ENCODE measurements at regions not wholly inside any gene's neighbourhood (a gene's known extent, or its start where the extent isn't known, plus 50 kb on each side); places are given as distances from the start of the nearest gene placed in this dataset.

GRCh38 chr5:105428451-105429380 lies 1866.1 kb upstream of the NUDT12 start:
- no peaks in the 10 kb centered on the region for H3K9me3 ChIP-seq (ENCODE audit: control insufficient read depth, insufficient read depth, low read length)
- no peak overlapping the region for H2AFZ ChIP-seq (replicated peaks; ENCODE audit: low read length, poor library complexity)
- no peak overlapping the region for H4K91ac ChIP-seq (ENCODE audit: insufficient read depth, low read depth, low read length)
- H3K4me2 ChIP-seq (ENCODE audit: low read depth, low read length): no peak overlapping the region
- no peak overlapping the region for H4K8ac ChIP-seq (ENCODE audit: low read depth in 2 of 2, low read length in 2 of 2)
- H2BK15ac ChIP-seq (ENCODE audit: low read depth, low read length): no peak overlapping the region
- H2BK120ac ChIP-seq (ENCODE audit: low read depth, low read length): no peak overlapping the region
- DNase-seq: no peak
- dilution Hi-C loops (cut with HindIII; ENCODE audit: low sequenced_read_pairs, unreplicated experiment): no loop called here
- no peaks in the 10 kb centered on the region for H3K4me1 ChIP-seq (ENCODE audit: control insufficient read depth, insufficient read depth, low read length)
- TF ChIP-seq BHLHE40 (IDR thresholded peaks at IDR 0.05; ENCODE audit: low read depth, low read length): no peak
- no peak for TF ChIP-seq RCOR1 (IDR thresholded peaks at IDR 0.05; ENCODE audit: insufficient replicate concordance, low read length)
- TF ChIP-seq POLR2A (IDR thresholded peaks at IDR 0.05; ENCODE audit: low read depth, low read length): no peak
- no peak for TF ChIP-seq RAD21 (IDR thresholded peaks at IDR 0.05; ENCODE audit: low read length)
- TF ChIP-seq SMC3 (IDR thresholded peaks at IDR 0.05; ENCODE audit: low read depth, low read length): no peak
- TF ChIP-seq CTCF (conservative IDR thresholded peaks at IDR 0.05; ENCODE audit: low read depth, low read length): no peak
- H4K20me1 ChIP-seq (ENCODE audit: insufficient read depth, low read length): no peaks in the 10 kb centered on the region
- no peak overlapping the region for H3K27ac ChIP-seq (ENCODE audit: insufficient read depth, low read length)
- POLR2A ChIA-PET (ENCODE audit: unreplicated experiment): no interaction called here
- no peaks in the 10 kb centered on the region for H3K36me3 ChIP-seq (ENCODE audit: control insufficient read depth, insufficient read depth, low read length)
- no peak overlapping the region for H3K14ac ChIP-seq (replicated peaks; ENCODE audit: low read depth, low read length)
- CTCF ChIA-PET: interaction anchor here (0.7 kb wide), 1 partner anchor 1082 kb away, joined by 3 read pairs; no protein-coding TSS in a partner anchor
- ATAC-seq (ENCODE audit: low read depth): no peak
- no peak overlapping the region for H3K4me3 ChIP-seq (ENCODE audit: insufficient read depth, low read depth, low read length)
- no peaks in the 10 kb centered on the region for H3K79me1 ChIP-seq (ENCODE audit: low read depth in 1 of 2, low read length in 2 of 2)
- no peak overlapping the region for H2BK20ac ChIP-seq (ENCODE audit: low read depth, low read length)
- no peak overlapping the region for H3K9ac ChIP-seq (ENCODE audit: low read depth, low read length)
- H3K18ac ChIP-seq (ENCODE audit: low read depth, low read length): no peak overlapping the region
- no peak overlapping the region for H2AK9ac ChIP-seq (replicated peaks; ENCODE audit: low read depth, low read length, poor library complexity)
- BruUV-seq (replicated peaks): no TSS peak
- no peak overlapping the region for H3K56ac ChIP-seq (ENCODE audit: extremely low read depth, insufficient read depth, low read length)
- in situ Hi-C loops (cut with MboI; ENCODE audit: low sequenced_read_pairs): no loop called here
- WGBS, 2 experiments (ENCODE audit: extremely low coverage in 2 of 2, insufficient read length in 1 of 2): no CpG with 5 or more reads among the region's 2 CpGs
- no peak overlapping the region for H3K23ac ChIP-seq (ENCODE audit: low read depth, low read length)
- H3K4ac ChIP-seq (ENCODE audit: low read depth, low read length): no peak overlapping the region
- intact Hi-C loops (cut with micrococcal nuclease): no loop called here
- no peaks in the 10 kb centered on the region for H3K9me1 ChIP-seq (ENCODE audit: insufficient read depth, low read length)
- no peak overlapping the region for H2AK5ac ChIP-seq (ENCODE audit: low read depth, low read length)
- H3K27me3 ChIP-seq (ENCODE audit: control insufficient read depth, insufficient read depth, low read length): no peaks in the 10 kb centered on the region
- H4K5ac ChIP-seq (ENCODE audit: low read depth, low read length): no peak overlapping the region
- H2BK5ac ChIP-seq (ENCODE audit: low read depth, low read length, poor library complexity, severe bottlenecking): no peak overlapping the region

Measured in IMR-90 (cell line).